GM12878 (cell line): ENCODE measurements at regions not wholly inside any gene's neighbourhood (a gene's known extent, or its start where the extent isn't known, plus 50 kb on each side); places are given as distances from the start of the nearest gene placed in this dataset.

ENCODE experiments used
- EP300 ChIP-seq, 2 experiments: fragments of 150-350 bp in 1 of 2; IDR thresholded peaks; 2 replicates each; pipeline ENCODE4 v1.6.1; 2011 to 2012; ENCODE audit warnings: low read depth in 2 of 2, low read length in 2 of 2, borderline replicate concordance in 1 of 2, improper control_type of control experiment in 1 of 2, inconsistent platforms in 1 of 2; ENCODE audit not compliant: control insufficient read depth in 1 of 2
- ETV6 ChIP-seq, 2 experiments: fragments of 450-650 bp in 1 of 2; IDR thresholded peaks in 1 of 2; conservative IDR thresholded peaks in 1 of 2; 2 replicates each; pipeline ENCODE4 v1.6.1; 2014; ENCODE audit warnings: antibody characterized with exemption in 1 of 2, borderline replicate concordance in 1 of 2, low read depth in 1 of 2, mild to moderate bottlenecking in 1 of 2, moderate library complexity in 1 of 2
- MEF2A ChIP-seq: IDR thresholded peaks from 2 replicates; pipeline ENCODE4 v1.6.1; 2011; ENCODE audit warnings: low read depth, mild to moderate bottlenecking, low read length, moderate library complexity; ENCODE audit not compliant: insufficient read depth
- MTA3 ChIP-seq: IDR thresholded peaks from 2 replicates; pipeline ENCODE4 v1.6.1; 2012; ENCODE audit warnings: low read length, inconsistent platforms, borderline replicate concordance
- PAX5 ChIP-seq: IDR thresholded peaks from 2 replicates; pipeline ENCODE4 v1.6.1; 2011; ENCODE audit warnings: low read depth, low read length, borderline replicate concordance
- POU2F2 ChIP-seq: IDR thresholded peaks from 3 replicates; pipeline ENCODE4 v1.6.1; 2011; ENCODE audit warnings: low read depth, mild to moderate bottlenecking, low read length, borderline replicate concordance
- RCOR1 ChIP-seq: conservative IDR thresholded peaks from 2 replicates; pipeline ENCODE4 v1.6.1; 2012; ENCODE audit warnings: low read depth, low read length, improper control_type of control experiment
- RUNX3 ChIP-seq: IDR thresholded peaks from 2 replicates; pipeline ENCODE4 v1.6.1; 2012; ENCODE audit warnings: low read length, inconsistent platforms
- SMARCA5 ChIP-seq: fragments of 450-650 bp; IDR thresholded peaks from 2 replicates; pipeline ENCODE4 v1.6.1; 2017; ENCODE audit warnings: mild to moderate bottlenecking
- STAT3 ChIP-seq: IDR thresholded peaks from 2 replicates; pipeline ENCODE4 v1.6.1; 2011; ENCODE audit warnings: low read depth, low read length, improper control_type of control experiment
- TCF12 ChIP-seq: IDR thresholded peaks from 2 replicates; pipeline ENCODE4 v1.6.1; 2011; ENCODE audit warnings: low read depth, mild to moderate bottlenecking, low read length
- TCF3 ChIP-seq: IDR thresholded peaks from 2 replicates; pipeline ENCODE4 v1.6.1; 2012; ENCODE audit warnings: low read depth, mild to moderate bottlenecking, low read length, borderline replicate concordance; ENCODE audit not compliant: insufficient read depth
- ZBED1 ChIP-seq: IDR thresholded peaks from 2 replicates; pipeline ENCODE4 v1.6.1; 2016; ENCODE audit warnings: borderline replicate concordance
- TF ChIP-seq, protein P1 (sequence below): IDR thresholded peaks from 2 replicates; pipeline ENCODE4 v1.6.1; 2011; ENCODE audit warnings: low read depth, mild to moderate bottlenecking, low read length, moderate library complexity, borderline replicate concordance; ENCODE audit errors: extremely low read depth

DNA sequence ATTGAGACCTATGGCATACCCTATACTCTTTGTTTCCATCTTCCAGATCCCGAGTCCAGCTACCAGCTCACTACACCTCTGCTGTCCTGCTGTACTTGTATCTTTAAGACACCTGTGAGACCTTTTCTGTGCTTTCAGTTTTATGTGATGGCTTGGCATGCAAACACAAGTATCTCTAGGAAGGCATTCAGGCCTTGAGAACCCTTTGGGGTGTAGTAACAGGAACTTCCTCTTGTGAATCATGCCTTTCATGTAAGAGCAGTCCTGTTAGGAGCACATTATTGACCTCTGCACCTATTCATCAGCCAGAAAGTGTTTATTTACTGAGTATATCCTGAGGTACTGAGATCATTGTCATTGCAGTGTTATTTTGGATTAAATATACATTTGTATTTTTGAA lies 87.0 kb upstream of the HTR2A start (continued):
- TF ChIP-seq, protein P1, sequence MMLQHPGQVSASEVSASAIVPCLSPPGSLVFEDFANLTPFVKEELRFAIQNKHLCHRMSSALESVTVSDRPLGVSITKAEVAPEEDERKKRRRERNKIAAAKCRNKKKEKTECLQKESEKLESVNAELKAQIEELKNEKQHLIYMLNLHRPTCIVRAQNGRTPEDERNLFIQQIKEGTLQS, result no peak
- peak; percentile 35; the same call in 1 of the 2 replicates for TF ChIP-seq RUNX3
- TF ChIP-seq MTA3, result no peak
- TF ChIP-seq EP300 (IDR thresholded peaks at IDR 0.05; ENCODE audit: borderline replicate concordance in 1 of 2, control insufficient read depth in 1 of 2, low read depth in 2 of 2, low read length in 2 of 2), result peak in 1 of 2 experiments; percentile 51; a peak in 1 of 4 replicates
- TF ChIP-seq PAX5, result peak; percentile 89; the same call in 1 of the 2 replicates
- 0 out of 2 replicates have a peak, but pooled peaks have one; percentile 17 for TF ChIP-seq MEF2A
- TF ChIP-seq RCOR1, result no peak
- TF ChIP-seq STAT3, result no peak
- peak; percentile 84 for TF ChIP-seq TCF12
- 0 out of 2 replicates have a peak, but pooled peaks have one; percentile 70 for TF ChIP-seq TCF3
- TF ChIP-seq POU2F2, result peak; percentile 52; the same call in 1 of the 3 replicates
- no peak for TF ChIP-seq ZBED1
- no peak for TF ChIP-seq SMARCA5
- peak in 1 of 2 experiments; percentile 31; a peak in 1 of 4 replicates for TF ChIP-seq ETV6 (conservative IDR thresholded peaks at IDR 0.05 in 1 of 2, IDR thresholded peaks at IDR 0.05 in 1 of 2; ENCODE audit: borderline replicate concordance in 1 of 2, low read depth in 1 of 2)
